G401.6 (cell line): ENCODE measurements at regions not wholly inside any gene's neighbourhood (a gene's known extent, or its start where the extent isn't known, plus 50 kb on each side); places are given as distances from the start of the nearest gene placed in this dataset.

ENCODE experiments used
- FAIRE-seq: peaks from 2 replicates; lab custom pipeline; 2012; peaks lifted over from hg19 to GRCh38; lab: Jason Lieb, UNC

DNA sequence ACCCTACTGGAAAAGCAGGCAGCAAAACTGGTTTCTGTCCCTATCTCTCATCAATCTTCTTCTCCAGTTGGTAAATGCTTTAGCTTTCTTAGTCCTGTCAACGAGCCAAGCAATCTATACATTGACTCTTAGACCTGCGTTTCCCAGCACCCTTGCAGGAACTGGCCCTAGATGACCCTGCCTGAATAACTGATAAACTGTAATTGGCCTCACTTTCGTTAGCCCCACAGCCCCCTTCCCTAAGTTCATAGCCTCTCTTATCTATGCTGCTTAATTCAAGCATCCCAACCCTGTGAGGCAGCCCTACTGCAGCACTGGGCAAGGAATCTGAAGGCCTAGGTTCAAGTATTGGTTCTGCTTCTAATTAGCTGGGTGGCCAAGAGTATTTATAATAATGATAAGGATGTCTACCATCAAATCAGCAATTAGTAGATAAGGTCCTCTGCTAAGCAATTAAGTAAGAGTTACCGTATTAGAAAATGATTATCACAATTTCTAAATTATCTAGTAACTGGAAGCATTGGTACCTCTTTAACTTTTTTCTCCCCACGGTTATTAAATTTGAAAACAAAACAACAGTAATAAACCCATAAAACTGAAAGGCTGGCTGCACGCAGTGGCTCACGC lies 86.4 kb upstream of the RMDN2 start:
- no peak for FAIRE-seq

DNA sequence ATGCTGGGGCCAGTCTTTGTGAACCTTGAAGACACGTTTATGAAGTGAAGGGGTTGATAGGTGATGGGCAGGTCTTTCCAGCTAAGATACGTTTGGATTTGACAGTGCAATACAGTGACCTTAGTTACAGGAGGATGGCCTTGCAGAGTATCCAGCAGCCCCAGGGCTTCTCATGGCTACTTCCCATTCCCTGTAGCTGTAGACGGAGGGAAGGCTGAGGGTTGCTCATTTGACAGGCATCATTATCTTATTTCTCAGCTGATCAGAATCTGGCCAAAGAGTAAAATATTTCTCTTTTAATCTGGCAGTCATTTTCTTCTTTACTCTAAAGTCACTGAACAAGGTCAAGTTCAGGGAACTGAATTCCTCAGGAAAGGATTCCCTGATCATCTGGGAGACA lies 85.1 kb upstream of the RMDN2 start:
- FAIRE-seq, result no peak

DNA sequence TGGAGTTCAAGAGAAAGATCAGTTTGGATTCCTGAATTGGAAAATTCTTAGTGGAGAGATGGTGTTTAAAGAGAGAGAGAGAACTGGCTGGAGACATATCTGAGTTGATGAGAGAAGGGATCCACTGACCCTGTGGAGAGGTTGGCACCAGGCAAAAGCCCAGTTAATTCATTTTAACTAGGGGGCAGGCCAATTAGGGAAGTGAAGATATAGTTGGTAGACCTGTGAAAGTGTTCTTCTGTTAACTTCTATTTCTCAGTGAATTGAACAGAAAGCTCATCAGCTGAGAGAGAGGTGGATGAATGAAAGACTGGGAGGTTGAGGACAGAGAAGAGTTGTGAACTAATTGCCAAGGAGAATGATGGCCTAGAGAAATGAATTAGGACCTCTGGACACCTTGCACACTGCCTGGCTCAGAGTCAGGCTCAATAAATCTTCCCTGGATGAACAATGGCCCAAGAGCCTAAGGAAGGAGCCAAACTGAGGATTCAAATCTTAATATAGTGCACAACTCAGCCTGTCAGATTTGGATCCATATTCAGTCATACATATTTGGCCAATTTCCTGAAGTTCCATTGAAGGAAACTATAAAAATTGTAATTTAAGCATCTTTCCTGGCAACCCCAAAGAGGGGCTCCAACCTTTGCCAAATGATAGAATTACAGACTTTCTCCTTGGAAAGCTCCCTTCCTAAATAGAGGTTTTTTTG lies 82.2 kb upstream of the RMDN2 start:
- FAIRE-seq, result no peak

DNA sequence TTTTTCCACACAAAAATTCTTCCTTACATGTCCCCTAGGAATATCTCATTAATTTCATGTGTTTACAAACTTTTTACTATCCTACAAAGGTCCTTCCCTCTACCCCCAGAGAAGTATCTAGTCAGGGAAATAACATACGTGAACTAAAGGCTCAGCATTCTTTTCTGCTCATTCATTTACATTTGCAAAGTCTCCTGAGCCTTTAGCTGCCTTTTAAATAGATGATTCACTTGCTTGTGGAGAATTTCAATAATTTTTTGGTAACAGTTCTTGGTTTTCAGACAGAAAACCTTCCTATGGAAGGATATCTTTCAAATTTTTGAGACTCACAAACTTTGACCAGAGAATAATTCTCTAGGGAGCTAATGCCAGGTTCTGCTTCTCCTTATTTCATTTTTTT lies 81.5 kb upstream of the RMDN2 start:
- no peak for FAIRE-seq

DNA sequence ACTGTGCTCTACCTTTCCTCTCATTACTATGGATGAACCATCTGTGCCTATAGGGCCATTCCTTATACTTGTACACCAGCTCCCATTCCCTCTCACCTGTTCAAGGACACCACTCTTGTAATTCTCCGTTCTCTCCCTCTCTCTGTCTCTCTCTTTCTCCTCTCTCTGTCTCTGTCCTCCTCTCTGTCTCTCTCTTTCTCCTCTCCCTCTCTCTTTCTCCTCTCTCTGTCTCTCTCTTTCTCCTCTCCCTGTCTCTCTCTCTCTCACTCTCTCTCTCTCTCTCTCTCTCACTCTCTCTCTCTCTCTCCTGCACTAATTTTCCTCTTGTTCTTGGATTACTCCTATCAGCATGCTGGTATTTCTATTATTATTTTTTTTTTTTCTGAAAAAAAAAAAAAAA lies 78.9 kb upstream of the RMDN2 start:
- FAIRE-seq, result no peak

DNA sequence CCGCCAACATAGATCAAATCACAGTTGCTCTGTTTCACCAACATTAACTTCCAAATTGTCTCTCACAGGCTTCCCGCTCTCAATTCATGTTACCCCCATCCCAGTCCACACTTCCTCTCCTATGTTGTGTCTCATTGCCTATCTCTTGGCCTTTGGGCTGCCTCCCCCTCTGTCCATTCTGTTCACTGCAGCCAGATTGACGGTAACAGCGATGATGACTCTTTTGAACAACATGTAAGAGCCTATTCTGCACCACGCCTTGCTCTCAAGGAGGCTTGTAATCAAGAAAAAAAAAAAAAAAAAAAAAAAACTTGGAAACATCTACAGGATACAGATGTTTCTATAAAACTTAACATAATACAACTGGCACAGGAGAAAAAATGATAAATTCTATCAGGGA lies 77.3 kb upstream of the RMDN2 start:
- no peak for FAIRE-seq

DNA sequence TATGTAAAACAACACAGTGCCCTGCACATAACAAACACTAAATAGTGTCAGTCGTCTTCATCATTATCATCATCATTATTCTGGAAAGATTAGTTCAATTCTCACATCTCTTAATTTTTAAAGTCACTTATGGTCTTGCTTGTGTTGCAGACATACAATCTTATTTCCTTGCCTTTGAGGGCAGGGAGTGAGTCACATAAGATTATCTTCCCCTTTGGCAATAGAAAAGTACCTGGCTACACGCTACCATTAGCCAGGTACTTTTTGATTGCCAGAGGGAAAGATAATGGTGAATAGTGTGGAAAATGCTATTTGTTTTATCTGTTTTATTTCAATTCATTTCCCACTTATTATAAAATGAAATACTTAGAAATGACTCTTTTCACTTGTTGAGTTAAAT lies 76.6 kb upstream of the RMDN2 start:
- FAIRE-seq, result no peak

DNA sequence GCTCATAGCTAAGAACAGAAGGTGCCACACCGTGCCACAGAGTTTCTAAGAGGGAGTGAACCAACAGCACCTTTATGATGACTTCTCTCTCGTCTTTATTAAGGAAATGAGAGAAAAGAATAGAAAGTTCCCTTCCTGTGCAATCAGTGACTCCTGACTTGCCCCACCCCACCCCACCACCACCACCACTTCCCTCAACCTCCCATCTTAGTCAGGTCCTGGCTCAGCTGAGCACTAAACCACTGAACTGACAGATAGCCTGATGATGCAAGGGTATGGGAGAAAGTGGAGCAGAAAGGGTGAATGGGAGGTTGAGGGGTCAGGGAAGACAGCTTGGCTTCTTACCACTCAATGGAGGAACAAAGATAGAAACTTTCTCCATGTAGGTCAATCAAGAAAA lies 75.2 kb upstream of the RMDN2 start:
- FAIRE-seq, result no peak

DNA sequence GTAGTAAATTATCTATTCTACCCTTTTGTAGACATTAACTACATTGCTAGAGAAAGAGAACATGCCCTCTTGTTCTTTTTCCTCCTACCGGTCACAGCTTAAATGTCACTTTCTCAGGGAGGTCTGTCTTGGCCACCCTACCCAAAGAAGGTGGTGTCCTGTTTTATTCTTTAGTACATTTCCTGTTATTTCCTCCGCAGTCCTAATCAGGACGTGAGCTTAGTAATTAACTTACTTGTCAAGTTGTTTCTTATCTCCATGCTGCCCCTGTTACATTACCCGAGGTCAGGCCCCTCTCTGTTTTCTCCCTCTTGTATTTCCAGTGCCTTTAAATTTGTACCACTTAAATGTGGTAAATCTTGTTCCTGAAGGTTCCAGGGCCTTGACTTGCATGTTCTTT lies 73.7 kb upstream of the RMDN2 start:
- no peak for FAIRE-seq

DNA sequence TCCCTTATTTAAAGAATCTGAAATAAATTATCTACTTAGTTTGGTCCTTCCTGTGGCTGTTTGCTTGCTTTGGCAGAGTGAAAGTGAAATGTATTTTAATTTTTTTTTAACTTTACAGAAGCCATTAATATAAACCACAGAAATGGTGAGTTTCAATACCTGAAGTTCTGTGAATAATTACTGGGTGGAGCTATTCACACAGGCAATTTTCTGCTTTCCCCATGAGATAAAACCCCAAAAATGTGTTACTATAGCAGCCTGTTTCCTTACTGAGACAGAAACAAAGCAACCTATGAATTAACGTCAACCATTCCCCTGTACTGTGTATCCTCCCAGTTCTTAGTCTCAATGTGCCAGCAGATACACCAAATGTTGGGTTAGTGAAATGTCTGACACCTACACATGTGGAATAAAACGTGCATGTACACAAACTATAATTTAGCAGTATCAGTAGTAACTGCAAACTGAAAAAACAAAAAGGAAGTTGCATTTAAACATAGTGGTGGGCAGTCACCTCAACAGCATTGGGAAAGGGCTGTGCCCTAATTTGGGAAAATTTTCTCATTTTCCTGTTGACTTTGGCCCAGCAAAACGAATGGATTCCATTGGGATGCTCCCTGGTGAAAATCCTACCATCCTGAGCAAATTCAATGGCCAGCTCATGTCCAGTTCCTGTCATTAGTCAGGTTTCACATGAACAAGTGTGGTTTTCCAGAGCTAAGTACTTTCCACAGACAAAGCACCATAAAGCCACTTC lies 73.1 kb upstream of the RMDN2 start:
- no peak for FAIRE-seq

DNA sequence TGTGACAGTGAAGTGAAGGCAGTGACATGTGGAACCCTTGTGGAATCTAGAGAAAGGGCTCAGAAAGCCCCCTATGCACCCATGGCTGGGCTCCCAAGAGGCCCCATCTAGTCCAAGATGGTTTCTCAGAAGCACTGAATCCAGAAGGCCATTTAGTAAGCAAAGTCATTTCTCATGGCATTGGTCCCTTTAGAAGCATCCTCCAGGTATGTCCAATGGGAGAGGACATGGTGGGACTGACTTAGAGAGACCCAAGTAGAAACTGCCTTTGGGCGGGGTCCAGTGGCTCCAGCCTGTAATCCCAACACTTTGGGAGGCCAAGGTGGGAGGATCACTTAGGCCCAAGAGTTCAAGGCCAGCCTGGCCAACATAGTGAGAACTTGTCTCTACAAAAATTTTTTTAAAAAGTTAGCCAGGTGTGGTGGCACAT lies 72.5 kb upstream of the RMDN2 start:
- FAIRE-seq, result no peak

DNA sequence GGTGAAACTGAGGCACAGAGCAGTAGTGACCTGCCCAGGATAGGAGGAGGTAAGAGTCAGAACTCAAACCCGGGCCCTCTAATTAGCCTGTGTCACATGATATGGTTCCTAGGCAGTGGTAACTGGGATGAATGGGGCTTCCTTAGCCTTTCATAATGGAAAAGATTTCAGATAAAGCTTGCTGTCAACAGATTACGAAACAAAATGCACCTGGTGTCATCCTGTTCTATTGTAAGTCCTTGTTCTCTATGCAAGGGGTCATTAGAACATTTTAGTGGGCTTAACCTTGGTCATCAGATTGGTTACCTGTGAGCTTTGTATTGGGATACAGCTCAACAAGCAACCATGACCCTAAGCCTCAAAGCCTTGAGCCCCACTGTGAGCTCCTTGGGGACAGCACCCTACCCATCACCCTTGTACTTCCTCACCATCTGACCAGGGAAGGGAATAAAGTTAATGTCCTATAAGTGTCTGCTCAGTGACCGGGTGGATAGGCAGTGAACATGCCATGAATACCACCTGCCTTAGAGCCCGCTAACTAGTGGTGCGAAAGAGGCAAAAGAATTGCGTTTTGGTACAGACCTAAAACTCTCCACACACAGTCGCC lies 70.3 kb upstream of the RMDN2 start:
- FAIRE-seq, result no peak

DNA sequence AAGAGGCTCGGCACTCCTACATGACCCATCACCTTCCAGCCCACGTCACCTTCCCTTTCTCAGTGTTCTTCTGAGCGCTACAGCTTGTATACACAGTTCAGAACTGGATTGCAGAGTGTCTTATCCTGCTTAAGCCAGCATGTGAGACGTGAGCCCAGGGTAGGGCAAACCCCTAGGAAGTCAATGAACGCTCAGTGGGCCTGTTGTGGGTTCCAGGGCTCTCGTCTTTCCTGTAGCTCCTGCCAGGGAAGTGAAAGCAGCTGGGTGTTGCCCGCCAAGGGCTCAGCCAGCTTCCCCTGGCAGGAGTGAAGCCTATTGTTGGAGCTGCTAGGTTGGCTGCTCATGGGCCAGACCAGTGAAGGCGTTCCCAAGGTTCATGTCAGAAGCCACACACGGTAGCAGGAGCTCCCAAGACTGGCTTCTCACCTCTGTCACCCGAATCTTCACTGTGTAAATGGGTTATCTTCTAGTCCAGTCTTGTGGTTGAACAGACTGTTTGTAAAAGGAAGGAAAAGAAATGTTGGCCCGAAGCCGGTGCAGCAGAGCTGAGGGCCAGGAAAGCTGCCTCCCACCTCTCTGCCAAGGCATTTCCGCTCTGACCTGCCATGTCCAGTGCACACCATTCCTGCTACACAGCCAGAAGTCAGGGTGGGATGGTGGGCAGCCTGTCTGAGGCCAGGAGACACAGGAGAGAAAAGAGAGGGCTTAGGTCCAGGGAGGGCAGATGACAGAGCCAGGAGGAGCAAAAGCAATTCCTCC lies 69.6 kb upstream of the RMDN2 start:
- no peak for FAIRE-seq

DNA sequence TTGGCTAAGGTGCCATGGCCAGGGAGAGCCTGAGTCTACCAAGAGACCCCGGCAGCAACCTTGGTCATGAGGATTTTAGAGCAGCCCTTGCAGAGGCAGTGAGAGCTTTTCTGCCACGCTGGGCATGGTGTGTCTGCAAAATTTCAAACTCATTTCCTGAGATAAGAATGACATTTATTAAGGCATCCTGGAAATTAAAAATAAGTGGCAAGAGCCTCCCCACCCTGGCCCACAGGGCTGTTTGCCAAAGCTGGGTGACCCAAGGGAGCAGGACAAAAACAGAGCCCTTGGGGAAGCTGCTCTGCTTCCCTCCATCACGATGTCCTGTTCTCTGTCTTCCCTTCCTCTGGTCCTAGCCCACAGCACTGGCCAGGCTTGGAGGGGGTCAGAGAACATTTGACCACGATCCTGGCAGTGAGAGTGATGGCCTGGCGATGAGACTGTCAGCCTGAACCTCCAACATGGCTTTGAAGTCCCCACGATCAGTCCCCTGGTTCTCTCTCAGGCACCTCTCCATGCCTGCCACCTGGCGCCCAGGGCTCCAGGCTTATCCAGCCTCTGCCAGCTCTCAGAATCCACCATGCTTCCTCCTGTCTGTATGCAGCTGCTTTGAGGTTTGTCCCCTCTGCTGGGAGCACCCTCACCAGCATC lies 68.9 kb upstream of the RMDN2 start:
- FAIRE-seq, result no peak

DNA sequence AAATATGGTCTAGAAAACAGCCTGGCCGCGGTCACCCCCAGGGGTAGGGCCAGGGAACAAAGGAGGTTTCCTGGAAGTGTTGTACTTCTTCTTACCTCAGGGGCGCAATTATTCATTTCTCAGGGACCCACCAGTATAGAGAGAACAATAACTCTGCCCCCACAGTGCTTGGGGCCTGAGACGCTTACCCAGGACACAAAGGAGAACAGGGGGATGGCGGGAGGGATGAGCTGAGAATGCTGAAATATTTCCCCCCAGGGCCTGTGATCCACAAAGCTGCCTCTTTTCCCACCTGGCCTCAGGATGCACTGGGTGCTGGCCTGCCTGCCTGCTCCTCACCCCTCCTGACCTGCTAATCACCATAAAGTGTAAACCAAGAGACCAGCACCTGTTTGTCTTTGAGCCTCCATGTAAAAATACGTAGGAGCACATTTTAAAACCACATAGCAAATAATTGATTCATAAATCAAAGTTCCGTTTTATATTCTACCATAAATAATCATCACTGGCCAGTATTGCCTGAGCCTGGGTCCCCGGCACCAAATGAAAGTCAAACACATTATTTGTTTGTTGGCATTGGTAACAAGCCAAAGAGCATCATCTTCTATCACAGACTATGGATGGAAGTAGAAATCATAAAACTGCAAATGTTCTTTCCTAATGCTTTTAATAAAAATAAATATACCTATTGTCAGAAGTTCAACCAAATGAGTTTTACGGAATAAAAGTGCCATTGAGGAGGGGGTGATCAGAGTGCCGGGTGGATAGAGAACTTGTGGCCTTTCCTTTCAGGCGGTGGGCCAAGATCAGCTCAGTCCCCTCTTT lies 67.3 kb upstream of the RMDN2 start:
- no peak for FAIRE-seq

DNA sequence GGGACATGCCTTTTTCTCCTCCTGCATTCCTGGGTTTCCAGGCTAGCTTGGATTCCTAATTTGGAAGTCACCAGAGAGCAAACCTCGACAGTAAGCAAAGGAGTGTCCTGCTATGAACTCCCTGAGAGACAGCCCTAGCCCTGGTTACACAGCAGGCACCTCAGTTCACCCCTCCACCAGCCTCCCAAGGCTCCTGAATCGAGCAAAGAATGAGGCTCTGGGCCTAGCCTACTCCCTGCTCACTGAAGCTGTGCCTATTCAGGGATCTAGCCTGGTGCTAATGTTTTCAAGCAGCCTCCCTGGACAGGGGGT lies 66.7 kb upstream of the RMDN2 start:
- no peak for FAIRE-seq

DNA sequence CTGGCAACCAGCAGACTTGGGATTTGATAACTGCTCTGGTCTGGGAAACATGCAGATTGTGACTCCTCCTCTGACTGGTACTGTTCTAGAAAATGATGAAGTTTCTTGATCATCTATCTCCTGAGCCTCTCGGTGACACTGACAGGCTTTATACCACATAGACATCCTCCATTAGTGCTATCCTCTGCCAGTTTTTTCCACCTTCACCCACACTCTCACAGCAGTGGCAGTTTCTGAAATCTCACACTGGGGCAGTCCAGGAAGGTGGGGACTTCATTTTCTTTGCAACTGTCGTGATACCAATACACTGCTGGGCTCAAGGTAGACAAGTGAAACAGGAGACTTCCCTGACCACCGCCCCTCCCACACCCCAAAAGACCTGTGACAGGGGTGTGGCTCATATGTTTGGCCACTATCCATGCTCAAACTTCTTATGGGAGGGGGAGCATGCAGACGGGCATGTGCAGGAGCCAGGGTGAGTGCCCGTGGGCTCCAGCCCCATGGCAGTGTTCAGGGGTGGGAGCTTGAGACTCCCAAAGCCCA lies 66.3 kb upstream of the RMDN2 start:
- FAIRE-seq, result no peak

DNA sequence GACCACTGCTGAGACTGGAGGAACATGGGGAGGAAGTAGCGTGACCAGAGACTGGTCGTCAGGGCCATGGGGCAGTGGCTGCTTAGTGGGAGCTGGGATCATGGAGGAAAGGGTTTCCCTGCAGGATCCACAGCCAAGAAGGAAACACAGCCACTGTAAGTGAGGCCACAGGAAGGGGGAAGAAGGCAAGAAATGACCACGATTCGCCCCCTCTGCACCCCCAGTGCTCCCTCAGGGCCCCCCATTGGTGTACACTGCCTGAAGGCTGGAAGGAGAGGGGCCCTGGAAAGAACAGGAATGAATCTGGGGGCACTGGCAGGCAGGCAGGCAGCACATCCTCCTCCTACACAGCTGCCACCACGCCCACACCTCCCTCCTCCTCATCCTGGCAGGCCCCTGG lies 62.5 kb upstream of the RMDN2 start:
- FAIRE-seq, result no peak

DNA sequence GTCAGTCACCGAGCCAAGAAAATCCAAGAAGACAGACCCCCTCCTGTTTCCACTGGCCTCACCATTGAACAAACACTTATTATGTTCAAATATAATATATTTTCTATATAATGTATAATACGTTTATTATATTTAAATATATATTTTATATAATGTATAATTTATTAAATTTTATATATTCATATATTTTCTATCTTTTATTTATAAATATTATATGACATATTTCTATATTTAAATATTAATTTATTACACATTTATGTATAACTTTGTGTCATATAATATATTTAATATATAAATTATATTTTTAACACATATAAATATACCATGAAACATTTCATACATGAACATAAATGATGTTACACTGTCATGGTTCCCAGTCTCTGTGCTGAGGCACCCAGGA lies 60.9 kb upstream of the RMDN2 start:
- peak; percentile 95 for FAIRE-seq

DNA sequence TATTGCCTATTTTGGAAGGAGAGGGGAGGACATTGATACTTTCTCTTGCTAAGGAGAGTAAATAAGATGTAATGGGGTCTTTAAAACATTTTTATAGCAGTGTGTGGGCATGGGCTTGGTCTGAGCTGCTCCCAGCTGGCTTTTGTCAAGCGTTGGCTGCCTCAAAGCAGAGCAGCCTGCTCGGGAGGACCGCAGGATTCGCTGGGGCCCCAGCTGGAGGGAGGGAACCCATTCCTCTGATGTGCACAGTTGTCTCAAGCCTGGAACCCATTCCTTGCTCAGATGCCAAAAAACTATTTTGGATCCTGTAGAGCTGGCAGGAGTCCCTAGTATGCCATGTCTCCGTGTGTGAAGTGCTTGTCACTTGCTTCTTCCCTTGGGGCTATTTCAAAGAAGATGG lies 59.4 kb upstream of the RMDN2 start:
- no peak for FAIRE-seq
